Fibroblast of upper back skin (primary cell): ENCODE measurements at regions not wholly inside any gene's neighbourhood (a gene's known extent, or its start where the extent isn't known, plus 50 kb on each side); places are given as distances from the start of the nearest gene placed in this dataset.
A peak's percentile ranks its signal among the peaks of the same experiment; 100 is the strongest.
"Not testable (repeated sequence)": the region's sequence is repeated elsewhere in the genome, so short reads cannot be mapped to it uniquely, and the experiment has no call there.

Experiments used
- DNase-seq: peaks from one replicate; pipeline ENCODE4 v3.0.0-alpha.2; 2013

- peak; percentile 53 for DNase-seq
Observed at GRCh38 chr20:51184289-51184688, 161.4 kb upstream of the KCNG1 start.

GRCh38 chr20:51183451-51183850 is 160.5 kb upstream of the KCNG1 start:
- peak; percentile 35 for DNase-seq

- no peak for DNase-seq
Observed at GRCh38 chr20:51182571-51182970, 159.7 kb upstream of the KCNG1 start.

- DNase-seq, result no peak
Observed at GRCh38 chr20:51178153-51178552, 155.2 kb upstream of the KCNG1 start.

- peak; percentile 54 for DNase-seq
Observed at GRCh38 chr20:51176876-51177275, 154.0 kb upstream of the KCNG1 start.

- DNase-seq, result no peak
Observed at GRCh38 chr20:51176446-51176845, 153.5 kb upstream of the KCNG1 start.

GRCh38 chr20:51175724-51176123 is 152.8 kb upstream of the KCNG1 start:
- no peak for DNase-seq

GRCh38 chr20:51175156-51175555 is 152.2 kb upstream of the KCNG1 start:
- DNase-seq, result no peak

- DNase-seq, result no peak
Observed at GRCh38 chr20:51174536-51174935, 151.6 kb upstream of the KCNG1 start.

- no peak for DNase-seq
Observed at GRCh38 chr20:51172558-51173428, 149.9 kb upstream of the KCNG1 start.

- DNase-seq, result no peak
Observed at GRCh38 chr20:51171141-51171540, 148.2 kb upstream of the KCNG1 start.

- no peak for DNase-seq
Observed at GRCh38 chr20:51169813-51170212, 146.9 kb upstream of the KCNG1 start.

- DNase-seq, result not testable (repeated sequence)
Observed at GRCh38 chr20:51167911-51168310, 145.0 kb upstream of the KCNG1 start.

- DNase-seq, result no peak
Observed at GRCh38 chr20:51166489-51166888, 143.6 kb upstream of the KCNG1 start.

GRCh38 chr20:51165131-51165530 is 142.2 kb upstream of the KCNG1 start:
- DNase-seq, result no peak

GRCh38 chr20:51164731-51165130 is 141.8 kb upstream of the KCNG1 start:
- DNase-seq, result no peak

- DNase-seq, result no peak
Observed at GRCh38 chr20:51163996-51164600, 141.2 kb upstream of the KCNG1 start.

GRCh38 chr20:51162015-51162414 is 139.1 kb upstream of the KCNG1 start:
- no peak for DNase-seq

GRCh38 chr20:51160821-51161220 is 137.9 kb upstream of the KCNG1 start:
- no peak for DNase-seq

- DNase-seq, result no peak
Observed at GRCh38 chr20:51159981-51160380, 137.1 kb upstream of the KCNG1 start.

- DNase-seq, result no peak
Observed at GRCh38 chr20:51159303-51159702, 136.4 kb upstream of the KCNG1 start.

- DNase-seq, result no peak
Observed at GRCh38 chr20:51158226-51158625, 135.3 kb upstream of the KCNG1 start.

- DNase-seq, result peak; percentile 77
Observed at GRCh38 chr20:51156041-51156982, 133.4 kb upstream of the KCNG1 start.
